HEK293T (cell line): ENCODE measurements at regions not wholly inside any gene's neighbourhood (a gene's known extent, or its start where the extent isn't known, plus 50 kb on each side); places are given as distances from the start of the nearest gene placed in this dataset.

ENCODE experiments used
- CTCF ChIA-PET: fragments of 350-600 bp; formaldehyde crosslinking; extraction: SDS; loops from one replicate; lab custom pipeline; 2021; ENCODE audit warnings: antibody characterized with exemption, inconsistent platforms; lab: Yijun Ruan, JAX
- POLR2A ChIA-PET: fragments of 350-600 bp; formaldehyde crosslinking; extraction: SDS; loops from one replicate; lab custom pipeline; 2020; ENCODE audit warnings: antibody characterized with exemption, inconsistent platforms; lab: Yijun Ruan, JAX
- DNase-seq: peaks from one replicate; pipeline ENCODE4 v3.0.0; 2012; ENCODE audit warnings: mixed read lengths; ENCODE audit errors: extremely low spot score
- ARNT ChIP-seq: fragments of 450-650 bp; IDR thresholded peaks from 2 replicates; pipeline ENCODE4 v1.6.1; 2017; ENCODE audit warnings: mild to moderate bottlenecking
- BHLHE40 ChIP-seq: fragments of 450-650 bp; IDR thresholded peaks from 2 replicates; pipeline ENCODE4 v1.6.1; 2016; ENCODE audit warnings: mild to moderate bottlenecking, moderate library complexity, borderline replicate concordance
- CTBP1 ChIP-seq: fragments of 450-650 bp; IDR thresholded peaks from 2 replicates; pipeline ENCODE4 v1.6.1; 2016; ENCODE audit warnings: borderline replicate concordance
- ELF4 ChIP-seq: fragments of 450-650 bp; IDR thresholded peaks from 2 replicates; pipeline ENCODE4 v1.6.1; 2017; ENCODE audit warnings: antibody characterized with exemption
- FOXA1 ChIP-seq: fragments of 450-650 bp; IDR thresholded peaks from 2 replicates; pipeline ENCODE4 v1.6.1; 2016; ENCODE audit warnings: mild to moderate bottlenecking
- FOXK2 ChIP-seq: fragments of 450-650 bp; IDR thresholded peaks from 2 replicates; pipeline ENCODE4 v1.6.1; 2016; ENCODE audit warnings: mild to moderate bottlenecking
- FOXM1 ChIP-seq: fragments of 450-650 bp; IDR thresholded peaks from 2 replicates; pipeline ENCODE4 v1.6.1; 2017; ENCODE audit warnings: mild to moderate bottlenecking, borderline replicate concordance
- HDGF ChIP-seq: fragments of 450-650 bp; IDR thresholded peaks from 2 replicates; pipeline ENCODE4 v1.6.1; 2017; ENCODE audit warnings: antibody characterized with exemption, borderline replicate concordance
- L3MBTL2 ChIP-seq: fragments of 450-650 bp; conservative IDR thresholded peaks from 2 replicates; pipeline ENCODE4 v1.6.1; 2016; ENCODE audit warnings: mild to moderate bottlenecking
- LEF1 ChIP-seq: fragments of 450-650 bp; IDR thresholded peaks from 2 replicates; pipeline ENCODE4 v1.6.1; 2017; ENCODE audit warnings: mild to moderate bottlenecking, borderline replicate concordance
- NFRKB ChIP-seq: fragments of 450-650 bp; IDR thresholded peaks from 2 replicates; pipeline ENCODE4 v1.6.1; 2016; ENCODE audit warnings: mild to moderate bottlenecking, moderate library complexity
- SP1 ChIP-seq: fragments of 450-650 bp; IDR thresholded peaks from 2 replicates; pipeline ENCODE4 v1.6.1; 2017
- SUZ12 ChIP-seq: fragments of 450-650 bp; IDR thresholded peaks from 2 replicates; pipeline ENCODE4 v1.6.1; 2016; ENCODE audit warnings: mild to moderate bottlenecking
- TARDBP ChIP-seq: fragments of 450-650 bp; IDR thresholded peaks from 2 replicates; pipeline ENCODE4 v1.6.1; 2016
- ZNF384 ChIP-seq: fragments of 450-650 bp; IDR thresholded peaks from 2 replicates; pipeline ENCODE4 v1.6.1; 2016
- TF ChIP-seq, protein P1 (sequence below): fragments of 450-650 bp; IDR thresholded peaks from 2 replicates; pipeline ENCODE4 v1.6.1; 2016

DNA sequence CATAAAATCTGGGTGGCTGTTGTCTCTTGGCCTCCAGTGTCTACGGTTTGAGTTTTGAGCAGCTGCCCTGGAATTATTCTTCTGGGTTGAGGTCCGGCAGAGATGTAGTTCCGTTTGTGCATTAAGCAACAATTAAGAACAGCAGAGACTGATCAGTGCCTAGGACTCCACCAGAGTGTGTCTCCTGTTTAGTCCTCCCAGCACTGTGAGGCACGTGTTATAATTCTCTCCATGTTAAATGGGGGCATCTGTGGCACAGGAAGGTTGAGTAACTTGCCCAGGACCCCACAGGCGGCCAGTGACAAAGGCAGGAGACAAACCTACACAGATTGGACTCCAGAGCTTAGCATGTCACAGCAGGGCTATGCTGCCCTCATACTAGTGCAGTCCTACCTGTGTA, 225.1 kb downstream of the CBLN1 start:
- no peak for DNase-seq
- TF ChIP-seq, protein P1, sequence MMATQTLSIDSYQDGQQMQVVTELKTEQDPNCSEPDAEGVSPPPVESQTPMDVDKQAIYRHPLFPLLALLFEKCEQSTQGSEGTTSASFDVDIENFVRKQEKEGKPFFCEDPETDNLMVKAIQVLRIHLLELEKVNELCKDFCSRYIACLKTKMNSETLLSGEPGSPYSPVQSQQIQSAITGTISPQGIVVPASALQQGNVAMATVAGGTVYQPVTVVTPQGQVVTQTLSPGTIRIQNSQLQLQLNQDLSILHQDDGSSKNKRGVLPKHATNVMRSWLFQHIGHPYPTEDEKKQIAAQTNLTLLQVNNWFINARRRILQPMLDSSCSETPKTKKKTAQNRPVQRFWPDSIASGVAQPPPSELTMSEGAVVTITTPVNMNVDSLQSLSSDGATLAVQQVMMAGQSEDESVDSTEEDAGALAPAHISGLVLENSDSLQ: no peak
- TF ChIP-seq FOXA1: no peak
- TF ChIP-seq HDGF: no peak
- no peak for TF ChIP-seq LEF1
- no peak for TF ChIP-seq BHLHE40
- TF ChIP-seq SUZ12: no peak
- TF ChIP-seq TARDBP: no peak
- TF ChIP-seq ARNT: no peak
- no peak for TF ChIP-seq FOXK2
- no peak for TF ChIP-seq ELF4
- no peak for TF ChIP-seq L3MBTL2
- TF ChIP-seq FOXM1: no peak
- no peak for TF ChIP-seq CTBP1
- no peak for TF ChIP-seq ZNF384
- TF ChIP-seq SP1: no peak
- no peak for TF ChIP-seq NFRKB
- CTCF ChIA-PET: no interaction called here
- POLR2A ChIA-PET: no interaction called here

- no peak for DNase-seq
- TF ChIP-seq HDGF (no peak), ARNT (no peak), FOXA1 (no peak), FOXM1 (no peak), SUZ12 (no peak), ELF4 (no peak), SP1 (no peak), CTBP1 (no peak), L3MBTL2 (no peak), FOXK2 (no peak), TARDBP (no peak), LEF1 (no peak), ZNF384 (no peak), BHLHE40 (no peak), NFRKB (no peak)
- TF ChIP-seq, protein P1: no peak
- ChIA-PET POLR2A (no interaction called here), CTCF (no interaction called here)
These were observed 225.7 kb downstream of the CBLN1 start for GRCh38 chr16:49055824-49056545.

DNA sequence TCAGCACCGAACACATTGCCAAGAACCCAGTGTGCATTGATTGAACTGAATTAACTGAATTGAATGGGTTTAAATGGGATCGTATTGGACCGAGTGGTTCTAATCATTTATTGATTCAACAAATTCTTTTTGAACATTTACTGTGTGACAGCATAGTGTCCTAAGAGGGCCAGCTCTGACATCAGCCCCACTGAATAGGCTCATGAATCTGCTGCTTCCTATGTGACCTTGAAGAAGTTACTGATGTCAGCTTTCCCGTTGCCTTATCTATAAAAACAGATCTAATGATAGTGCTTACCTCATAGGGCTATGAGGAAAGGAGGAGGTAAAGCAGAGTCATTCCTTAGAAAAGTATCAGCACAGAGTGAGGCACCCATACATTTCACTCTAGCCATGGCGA, 226.3 kb downstream of the CBLN1 start:
- POLR2A ChIA-PET: no interaction called here
- DNase-seq: no peak
- CTCF ChIA-PET: no interaction called here
- no peak for TF ChIP-seq NFRKB
- TF ChIP-seq ZNF384: no peak
- no peak for TF ChIP-seq TARDBP
- TF ChIP-seq FOXM1: no peak
- TF ChIP-seq LEF1: no peak
- no peak for TF ChIP-seq FOXA1
- TF ChIP-seq SUZ12: no peak
- no peak for TF ChIP-seq HDGF
- no peak for TF ChIP-seq BHLHE40
- no peak for TF ChIP-seq ARNT
- no peak for TF ChIP-seq ELF4
- no peak for TF ChIP-seq L3MBTL2
- TF ChIP-seq FOXK2: no peak
- no peak for TF ChIP-seq SP1
- TF ChIP-seq, protein P1: no peak

DNA sequence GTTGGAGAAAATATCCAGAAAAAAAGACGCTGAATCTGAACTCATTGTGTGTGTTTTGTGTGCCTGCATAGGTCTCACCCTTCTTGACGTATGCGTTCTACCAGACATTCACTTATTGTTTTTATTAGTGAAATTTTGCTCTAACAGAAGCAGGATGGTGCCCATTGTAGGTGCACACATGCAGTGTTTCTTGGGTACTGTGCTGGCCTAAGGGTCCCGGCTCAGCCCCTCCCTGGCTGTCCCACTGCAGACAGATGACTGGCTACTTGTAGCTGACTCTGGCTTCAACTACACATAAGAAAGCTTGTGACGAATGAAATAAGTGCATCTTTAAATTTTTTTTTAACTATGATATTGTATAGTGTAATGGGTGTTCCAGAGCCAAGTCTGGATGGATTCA, 227.0 kb downstream of the CBLN1 start:
- CTCF ChIA-PET: no interaction called here
- no peak for TF ChIP-seq ZNF384
- TF ChIP-seq SUZ12: no peak
- TF ChIP-seq, protein P1: no peak
- no peak for TF ChIP-seq SP1
- no peak for TF ChIP-seq L3MBTL2
- POLR2A ChIA-PET: no interaction called here
- no peak for DNase-seq

- no peak for TF ChIP-seq FOXK2
- TF ChIP-seq L3MBTL2: no peak
- TF ChIP-seq CTBP1: no peak
- DNase-seq: no peak
- CTCF ChIA-PET: no interaction called here
- POLR2A ChIA-PET: no interaction called here
These were observed 228.8 kb downstream of the CBLN1 start for GRCh38 chr16:49052846-49053245.

GRCh38 chr16:49051576-49051975, 230.1 kb downstream of the CBLN1 start:
- POLR2A ChIA-PET: no interaction called here
- CTCF ChIA-PET: interaction anchor here (0.6 kb wide), 1 partner anchor 19 kb away, joined by 3 read pairs; no protein-coding TSS in a partner anchor
- no peak for DNase-seq
- no peak for TF ChIP-seq SUZ12
- TF ChIP-seq ELF4: no peak
- TF ChIP-seq, protein P1: no peak
- TF ChIP-seq FOXM1: no peak
- no peak for TF ChIP-seq ZNF384
- TF ChIP-seq NFRKB: no peak
- TF ChIP-seq HDGF: no peak
- TF ChIP-seq SP1: no peak
- TF ChIP-seq FOXA1: no peak
- no peak for TF ChIP-seq CTBP1
